MM.1S (cell line): ENCODE measurements at regions not wholly inside any gene's neighbourhood (a gene's known extent, or its start where the extent isn't known, plus 50 kb on each side); places are given as distances from the start of the nearest gene placed in this dataset.
A peak's percentile ranks its signal among the peaks of the same experiment; 100 is the strongest.

Source experiments
- DNase-seq: peaks from one replicate; pipeline ENCODE4 v3.0.0-alpha.2; 2015
- H2AFZ ChIP-seq: fragments of 300-600 bp; sonication (generic); 2 replicates; pipeline ENCODE4 v1.6.0; 2016; ENCODE audit warnings: antibody characterized with exemption, low read length
- H3F3A ChIP-seq: fragments of 300-600 bp; sonication (generic); 2 replicates; pipeline ENCODE4 v1.6.1; 2016; ENCODE audit warnings: mild to moderate bottlenecking, antibody characterized with exemption, low read length, moderate library complexity, mixed read lengths; ENCODE audit not compliant: insufficient read depth
- H3K27ac ChIP-seq: fragments of 300-600 bp; sonication (generic); 2 replicates; pipeline ENCODE4 v1.5.1; 2016; ENCODE audit warnings: mild to moderate bottlenecking, low read length
- H3K27me3 ChIP-seq: fragments of 300-600 bp; sonication (generic); replicated peaks from 2 replicates; pipeline ENCODE4 v1.6.0; 2016; ENCODE audit warnings: low read length; ENCODE audit not compliant: insufficient read depth
- H3K36me3 ChIP-seq: fragments of 300-600 bp; sonication (generic); replicated peaks from 2 replicates; pipeline ENCODE4 v1.6.1; 2016; ENCODE audit warnings: mild to moderate bottlenecking, low read length, mixed read lengths; ENCODE audit not compliant: insufficient read depth
- H3K4me1 ChIP-seq: fragments of 300-600 bp; sonication (generic); 2 replicates; pipeline ENCODE4 v1.6.1; 2016; ENCODE audit warnings: low read length, mixed read lengths
- H3K4me2 ChIP-seq: fragments of 300-600 bp; sonication (generic); 2 replicates; pipeline ENCODE4 v1.6.0; 2016; ENCODE audit warnings: low read depth, low read length
- H3K4me3 ChIP-seq: fragments of 300-600 bp; sonication (generic); 2 replicates; pipeline ENCODE4 v1.5.1; 2016; ENCODE audit warnings: low read length, mixed read lengths
- H3K79me2 ChIP-seq: fragments of 300-600 bp; sonication (generic); 2 replicates; pipeline ENCODE4 v1.6.1; 2016; ENCODE audit warnings: mixed run types, low read length, mixed read lengths
- H3K9ac ChIP-seq: fragments of 300-600 bp; sonication (generic); 2 replicates; pipeline ENCODE4 v1.6.1; 2016; ENCODE audit warnings: low read length, mixed read lengths
- H3K9me2 ChIP-seq: fragments of 300-600 bp; sonication (generic); replicated peaks from 2 replicates; pipeline ENCODE4 v1.6.1; 2016; ENCODE audit warnings: mild to moderate bottlenecking, low read length, mixed read lengths; ENCODE audit not compliant: insufficient read depth
- H3K9me3 ChIP-seq: fragments of 300-600 bp; sonication (generic); replicated peaks from 2 replicates; pipeline ENCODE4 v1.6.1; 2016; ENCODE audit warnings: mild to moderate bottlenecking, low read length, mixed read lengths; ENCODE audit not compliant: insufficient read depth
- H4K20me1 ChIP-seq: fragments of 300-600 bp; sonication (generic); 2 replicates; pipeline ENCODE4 v1.6.1; 2016; ENCODE audit warnings: mild to moderate bottlenecking, low read length, moderate library complexity, mixed read lengths; ENCODE audit not compliant: insufficient read depth
- CTCF ChIP-seq: fragments of 300-600 bp; sonication (generic); IDR thresholded peaks from 2 replicates; pipeline ENCODE4 v1.5.1; 2016; ENCODE audit warnings: antibody characterized with exemption, low read length, mixed read lengths
- EZH2 ChIP-seq: fragments of 300-600 bp; sonication (generic); optimal IDR thresholded peaks from 2 replicates; pipeline ENCODE3; 2017; ENCODE audit warnings: low read depth, mild to moderate bottlenecking, antibody characterized with exemption, low read length, mixed read lengths
- EZH2phosphoT487 ChIP-seq: fragments of 300-600 bp; sonication (generic); IDR thresholded peaks from 2 replicates; pipeline ENCODE4 v1.6.1; 2018; ENCODE audit warnings: antibody characterized with exemption, low read length

GRCh38 chr2:154974041-154974440, 275.5 kb downstream of the KCNJ3 start:
- Histone ChIP-seq H3K27ac (no peak overlapping the region), H3F3A (no peaks in the 10 kb centered on the region), H4K20me1 (no peaks in the 10 kb centered on the region), H3K79me2 (no peaks in the 10 kb centered on the region), H3K27me3 (no peaks in the 10 kb centered on the region), H2AFZ (no peak overlapping the region), H3K9ac (no peak overlapping the region), H3K4me3 (no peak overlapping the region), H3K4me2 (no peak overlapping the region), H3K9me2 (no peaks in the 10 kb centered on the region), H3K4me1 (0 out of 2 replicates have a peak, but pooled peaks cover 4% of the 10 kb centered on the region), H3K9me3 (no peaks in the 10 kb centered on the region), H3K36me3 (no peaks in the 10 kb centered on the region)
- TF ChIP-seq EZH2: no peak
- no peak for TF ChIP-seq CTCF
- TF ChIP-seq EZH2phosphoT487: no peak
- DNase-seq: no peak

GRCh38 chr2:154963511-154963910, 265.0 kb downstream of the KCNJ3 start:
- Histone ChIP-seq H3K4me2 (no peak overlapping the region), H3K9ac (no peak overlapping the region), H2AFZ (no peak overlapping the region), H3K9me3 (no peaks in the 10 kb centered on the region), H3K36me3 (no peaks in the 10 kb centered on the region), H4K20me1 (no peaks in the 10 kb centered on the region), H3K4me3 (no peak overlapping the region), H3F3A (no peaks in the 10 kb centered on the region), H3K27me3 (no peaks in the 10 kb centered on the region), H3K4me1 (no peaks in the 10 kb centered on the region), H3K27ac (no peak overlapping the region), H3K9me2 (no peaks in the 10 kb centered on the region), H3K79me2 (no peaks in the 10 kb centered on the region)
- TF ChIP-seq EZH2phosphoT487 (no peak), CTCF (no peak), EZH2 (no peak)
- no peak for DNase-seq

GRCh38 chr2:154961676-154962075, 263.2 kb downstream of the KCNJ3 start:
- no peak overlapping the region for H3K4me3 ChIP-seq
- no peak for DNase-seq
- no peaks in the 10 kb centered on the region for H3K27me3 ChIP-seq
- H3K36me3 ChIP-seq: no peaks in the 10 kb centered on the region
- H4K20me1 ChIP-seq: no peaks in the 10 kb centered on the region
- H3K4me2 ChIP-seq: peak overlapping the region; percentile 60; the same call in 1 of the 2 replicates
- H3K27ac ChIP-seq: no peak overlapping the region
- no peak overlapping the region for H3K9ac ChIP-seq
- TF ChIP-seq EZH2phosphoT487 (no peak), EZH2 (no peak), CTCF (no peak)
- no peaks in the 10 kb centered on the region for H3K79me2 ChIP-seq
- no peaks in the 10 kb centered on the region for H3K9me3 ChIP-seq
- no peaks in the 10 kb centered on the region for H3K9me2 ChIP-seq
- no peak overlapping the region for H2AFZ ChIP-seq
- no peaks in the 10 kb centered on the region for H3K4me1 ChIP-seq
- H3F3A ChIP-seq: no peaks in the 10 kb centered on the region
